WI38 (cell line): ENCODE measurements at regions not wholly inside any gene's neighbourhood (a gene's known extent, or its start where the extent isn't known, plus 50 kb on each side); places are given as distances from the start of the nearest gene placed in this dataset.

ENCODE experiments used
- H3K4me3 ChIP-seq: 2 replicates; pipeline ENCODE4 v1.5.1; 2011; ENCODE audit warnings: low read depth, mild to moderate bottlenecking, control low read depth, low read length
- TF ChIP-seq, protein P1 (sequence below): IDR thresholded peaks from 2 replicates; pipeline ENCODE4 v1.5.1; 2012; ENCODE audit warnings: low read depth, mild to moderate bottlenecking, control low read depth, low read length

- TF ChIP-seq, protein P1, sequence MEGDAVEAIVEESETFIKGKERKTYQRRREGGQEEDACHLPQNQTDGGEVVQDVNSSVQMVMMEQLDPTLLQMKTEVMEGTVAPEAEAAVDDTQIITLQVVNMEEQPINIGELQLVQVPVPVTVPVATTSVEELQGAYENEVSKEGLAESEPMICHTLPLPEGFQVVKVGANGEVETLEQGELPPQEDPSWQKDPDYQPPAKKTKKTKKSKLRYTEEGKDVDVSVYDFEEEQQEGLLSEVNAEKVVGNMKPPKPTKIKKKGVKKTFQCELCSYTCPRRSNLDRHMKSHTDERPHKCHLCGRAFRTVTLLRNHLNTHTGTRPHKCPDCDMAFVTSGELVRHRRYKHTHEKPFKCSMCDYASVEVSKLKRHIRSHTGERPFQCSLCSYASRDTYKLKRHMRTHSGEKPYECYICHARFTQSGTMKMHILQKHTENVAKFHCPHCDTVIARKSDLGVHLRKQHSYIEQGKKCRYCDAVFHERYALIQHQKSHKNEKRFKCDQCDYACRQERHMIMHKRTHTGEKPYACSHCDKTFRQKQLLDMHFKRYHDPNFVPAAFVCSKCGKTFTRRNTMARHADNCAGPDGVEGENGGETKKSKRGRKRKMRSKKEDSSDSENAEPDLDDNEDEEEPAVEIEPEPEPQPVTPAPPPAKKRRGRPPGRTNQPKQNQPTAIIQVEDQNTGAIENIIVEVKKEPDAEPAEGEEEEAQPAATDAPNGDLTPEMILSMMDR: no peak
- H3K4me3 ChIP-seq: no peak overlapping the region
Observed at GRCh38 chr19:30637926-30638325, 265.7 kb downstream of the ZNF536 start.

- H3K4me3 ChIP-seq: no peak overlapping the region
- TF ChIP-seq, protein P1: no peak
Observed at GRCh38 chr19:30634996-30635975, 263.1 kb downstream of the ZNF536 start.

GRCh38 chr19:30634131-30634830 lies 262.1 kb downstream of the ZNF536 start:
- TF ChIP-seq, protein P1: no peak
- H3K4me3 ChIP-seq: no peak overlapping the region

DNA sequence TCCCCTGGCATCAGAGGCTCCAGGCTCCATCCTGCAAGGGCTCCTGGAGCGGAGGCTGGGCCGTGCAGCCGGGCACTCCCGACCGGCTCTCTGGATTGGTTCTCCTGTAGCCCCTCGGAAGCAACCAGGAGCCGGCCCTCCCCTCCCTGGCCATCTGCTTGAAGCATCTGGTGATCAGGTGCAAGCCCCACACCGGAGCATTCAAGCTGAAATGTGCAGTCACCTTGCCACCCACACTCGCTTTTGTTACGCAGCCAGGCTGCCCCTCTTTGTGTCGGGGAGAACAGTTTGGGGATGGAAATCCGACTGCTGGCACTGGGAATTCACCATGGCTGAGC lies 258.8 kb downstream of the ZNF536 start:
- TF ChIP-seq, protein P1: no peak
- no peak overlapping the region for H3K4me3 ChIP-seq

DNA sequence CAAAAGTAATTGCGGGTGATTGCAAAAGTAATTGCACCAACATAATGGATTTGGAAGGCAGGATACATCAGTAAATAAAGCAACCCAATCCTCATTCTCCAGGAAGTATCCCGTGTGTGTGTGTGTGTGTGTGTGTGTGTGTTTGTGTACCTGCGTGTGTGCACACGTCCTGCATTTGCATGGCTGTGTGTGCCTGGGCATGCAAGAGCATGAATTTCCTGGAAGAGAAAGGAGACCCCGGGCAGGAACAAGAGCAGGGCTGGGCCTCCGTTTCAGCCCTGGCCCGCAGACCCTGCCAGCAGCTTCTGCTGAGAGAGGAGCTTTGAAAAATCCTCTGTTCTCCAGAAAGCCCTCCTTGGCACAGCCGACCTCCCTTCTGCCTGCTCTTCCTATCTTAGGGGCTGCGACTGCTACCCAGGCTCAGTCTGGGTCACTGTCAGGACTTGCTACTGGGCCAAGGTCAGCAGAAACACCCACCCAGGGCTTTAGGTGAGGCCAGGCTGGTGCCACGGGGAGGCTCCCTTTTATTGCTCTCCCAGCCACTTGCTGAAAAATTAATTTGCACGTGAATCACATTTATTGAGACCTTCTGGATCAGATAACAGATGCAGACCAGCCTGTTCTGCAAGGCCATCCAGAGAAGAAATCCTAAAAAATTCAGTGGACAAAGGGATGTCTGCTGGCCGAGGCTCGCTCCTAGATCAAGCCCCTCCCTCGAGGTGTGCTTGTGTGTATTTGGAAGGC lies 258.3 kb downstream of the ZNF536 start:
- H3K4me3 ChIP-seq: no peak overlapping the region
- TF ChIP-seq, protein P1: no peak

DNA sequence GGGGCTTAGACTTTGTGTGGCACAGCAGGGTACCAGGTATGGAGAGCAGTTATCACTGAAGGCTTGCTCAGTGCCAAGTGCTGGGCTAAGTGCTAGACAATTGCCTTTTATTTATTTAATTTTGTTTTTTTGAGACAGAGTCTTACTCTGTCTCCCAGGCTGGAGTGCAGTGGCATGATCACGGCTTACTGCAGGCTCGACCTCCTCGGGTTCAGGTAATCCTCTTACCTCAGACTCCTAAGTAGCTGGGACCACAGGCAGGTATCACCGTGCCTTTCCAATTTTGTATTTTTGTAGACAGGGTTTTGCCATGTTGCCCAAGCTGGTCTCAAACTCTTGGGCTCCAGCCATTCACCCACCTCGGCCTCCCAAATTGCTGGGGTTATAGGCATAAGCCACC lies 256.9 kb downstream of the ZNF536 start:
- no peak overlapping the region for H3K4me3 ChIP-seq
- TF ChIP-seq, protein P1: no peak
